HG02678 (cell line): ENCODE measurements at regions not wholly inside any gene's neighbourhood (a gene's known extent, or its start where the extent isn't known, plus 50 kb on each side); places are given as distances from the start of the nearest gene placed in this dataset.

Experiments used
- ATAC-seq: cut with Tn5 transposase; IDR thresholded peaks from one replicate; pipeline ENCODE4 v1.9.1; 2021; ENCODE audit warnings: mild to moderate bottlenecking, moderate library complexity; ENCODE audit not compliant: unreplicated experiment

GRCh38 chr6:67292169-67292568, 1342.9 kb upstream of the ADGRB3 start:
- ATAC-seq: no peak

DNA sequence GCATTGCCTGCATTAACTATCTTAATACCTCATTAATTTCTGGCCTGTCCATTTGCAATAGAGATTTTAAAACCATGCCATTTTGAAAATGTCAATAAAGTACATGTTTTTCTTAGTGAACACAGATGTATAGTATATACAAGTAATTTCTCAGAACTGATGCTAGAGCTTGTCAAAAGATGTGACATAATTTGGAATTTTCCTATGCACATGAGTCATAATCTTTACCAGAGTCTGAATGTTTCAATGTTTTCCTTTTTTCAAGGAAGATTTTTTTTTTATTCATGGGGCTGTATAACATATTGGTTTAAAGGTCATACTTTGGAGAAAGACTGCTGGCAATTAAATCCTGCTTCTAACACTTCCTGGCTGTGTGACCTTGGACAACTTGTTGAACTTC, 1347.5 kb upstream of the ADGRB3 start:
- ATAC-seq: no peak

DNA sequence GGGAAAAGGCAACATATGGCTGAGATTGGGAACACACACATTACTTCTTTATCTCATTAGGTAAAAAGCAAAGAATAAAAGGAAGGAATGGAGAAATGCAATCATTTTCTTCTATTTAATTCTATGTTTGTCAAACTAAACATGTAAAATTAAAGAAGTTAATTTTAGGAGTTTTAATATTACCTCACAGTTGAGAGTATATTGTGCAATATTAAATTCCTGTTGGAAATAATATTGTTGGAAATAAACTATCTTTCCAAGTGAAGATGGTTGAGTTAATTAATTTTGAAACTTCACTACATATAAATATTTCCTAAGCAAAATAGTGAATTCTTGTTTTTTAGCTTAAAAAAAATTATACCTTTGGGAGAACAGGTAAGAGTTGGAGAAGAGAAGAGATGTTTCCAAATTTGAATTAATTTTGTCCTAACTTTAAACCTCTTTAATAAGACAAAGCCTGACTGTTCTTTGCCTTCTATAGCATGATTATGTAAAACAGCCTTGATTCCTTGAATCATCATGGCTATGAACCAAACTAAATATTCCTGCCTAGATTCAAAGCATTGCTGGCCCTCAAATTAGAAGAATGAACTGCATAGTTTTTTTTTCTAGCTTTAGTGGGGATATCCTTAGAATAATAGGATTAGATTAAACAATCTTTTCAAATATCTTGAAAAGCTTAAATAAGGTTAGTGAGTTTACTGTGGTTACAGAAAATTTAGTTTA, 1349.1 kb upstream of the ADGRB3 start:
- no peak for ATAC-seq

GRCh38 chr6:67277312-67277711, 1357.8 kb upstream of the ADGRB3 start:
- ATAC-seq: no peak

- no peak for ATAC-seq
Observed at GRCh38 chr6:67265996-67266921, 1368.8 kb upstream of the ADGRB3 start.

GRCh38 chr6:67252663-67253062, 1382.4 kb upstream of the ADGRB3 start:
- no peak for ATAC-seq

- no peak for ATAC-seq
Observed at GRCh38 chr6:67248077-67248476, 1387.0 kb upstream of the ADGRB3 start.

GRCh38 chr6:67244037-67244436, 1391.0 kb upstream of the ADGRB3 start:
- ATAC-seq: no peak

DNA sequence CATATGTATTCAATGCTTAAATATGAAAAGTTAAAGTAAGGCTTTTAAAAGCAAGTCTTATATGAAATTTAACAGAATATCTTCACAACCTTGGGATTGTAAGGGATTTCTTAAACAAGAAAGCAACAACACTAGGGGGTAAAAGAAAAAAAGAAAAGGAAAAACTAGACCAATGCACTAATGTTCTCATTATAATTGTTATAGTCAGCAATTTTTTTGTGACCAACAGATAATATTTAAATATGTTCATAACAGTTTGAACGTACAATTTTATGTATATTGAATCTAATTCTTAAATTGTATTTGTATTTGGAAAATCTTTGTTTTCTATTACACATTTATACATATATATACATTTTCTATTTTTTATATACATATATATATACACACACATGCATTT, 1397.8 kb upstream of the ADGRB3 start:
- ATAC-seq: no peak

GRCh38 chr6:67231092-67231491, 1404.0 kb upstream of the ADGRB3 start:
- ATAC-seq: no peak

DNA sequence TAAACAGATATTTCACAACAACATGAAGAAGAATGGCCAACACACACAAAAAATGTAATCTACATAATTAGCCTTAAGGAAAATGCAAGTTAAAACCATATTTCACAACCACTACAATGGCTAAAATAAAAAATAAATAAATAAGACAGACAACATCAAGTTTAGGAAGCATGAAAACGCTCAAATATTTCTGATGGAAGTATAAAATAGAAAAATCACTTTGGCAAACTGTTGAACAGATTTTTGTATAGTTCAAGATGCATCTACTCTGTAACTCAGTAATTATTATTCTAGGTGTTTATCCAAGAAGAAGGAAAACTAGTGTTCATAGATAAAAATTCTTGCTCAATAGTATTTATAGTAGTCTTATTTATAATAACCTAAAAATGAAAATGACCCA, 1410.1 kb upstream of the ADGRB3 start:
- no peak for ATAC-seq

DNA sequence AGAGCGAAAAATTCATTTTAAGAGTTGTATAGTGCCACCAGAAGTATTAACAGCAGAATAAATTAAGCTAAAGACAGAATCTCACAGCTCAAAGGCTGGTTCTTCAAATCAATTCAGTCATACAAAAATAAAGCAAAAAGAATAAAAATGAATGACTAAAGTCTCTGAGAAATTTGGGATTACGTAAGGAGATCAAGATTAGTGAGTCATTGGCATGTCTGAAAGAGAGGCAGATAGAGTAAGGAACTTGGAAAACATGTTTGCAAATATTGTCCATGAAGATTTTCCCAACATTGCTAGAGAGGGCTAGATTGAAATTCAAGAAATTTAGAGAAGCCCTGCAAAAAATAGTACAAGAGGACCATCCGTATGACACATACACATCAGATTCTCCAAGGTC, 1413.9 kb upstream of the ADGRB3 start:
- ATAC-seq: no peak

GRCh38 chr6:67219346-67219745, 1415.7 kb upstream of the ADGRB3 start:
- ATAC-seq: no peak

- ATAC-seq: no peak
Observed at GRCh38 chr6:67212584-67212983, 1422.5 kb upstream of the ADGRB3 start.

DNA sequence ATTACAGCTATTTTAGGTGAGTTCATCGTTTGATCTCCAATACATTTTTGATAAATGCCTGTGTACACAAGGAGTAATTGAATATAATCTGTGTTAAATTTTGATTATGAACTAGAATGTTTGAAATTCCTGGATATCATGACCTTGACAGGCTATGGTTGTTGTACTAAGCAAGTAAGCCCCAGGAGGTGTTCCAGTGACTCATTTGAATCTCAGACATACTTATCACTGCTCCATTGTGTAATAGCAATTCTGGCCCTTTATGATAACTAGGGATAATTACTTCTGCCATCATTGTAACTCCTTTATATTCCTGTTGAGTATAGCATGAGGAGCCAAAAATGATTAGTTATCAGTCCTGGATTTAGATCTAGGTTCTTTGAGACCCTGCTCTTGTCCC, 1424.6 kb upstream of the ADGRB3 start:
- ATAC-seq: no peak

- ATAC-seq: no peak
Observed at GRCh38 chr6:67201563-67201962, 1433.5 kb upstream of the ADGRB3 start.

- no peak for ATAC-seq
Observed at GRCh38 chr6:67200626-67201403, 1434.3 kb upstream of the ADGRB3 start.

GRCh38 chr6:67199425-67199824, 1435.7 kb upstream of the ADGRB3 start:
- ATAC-seq: no peak

DNA sequence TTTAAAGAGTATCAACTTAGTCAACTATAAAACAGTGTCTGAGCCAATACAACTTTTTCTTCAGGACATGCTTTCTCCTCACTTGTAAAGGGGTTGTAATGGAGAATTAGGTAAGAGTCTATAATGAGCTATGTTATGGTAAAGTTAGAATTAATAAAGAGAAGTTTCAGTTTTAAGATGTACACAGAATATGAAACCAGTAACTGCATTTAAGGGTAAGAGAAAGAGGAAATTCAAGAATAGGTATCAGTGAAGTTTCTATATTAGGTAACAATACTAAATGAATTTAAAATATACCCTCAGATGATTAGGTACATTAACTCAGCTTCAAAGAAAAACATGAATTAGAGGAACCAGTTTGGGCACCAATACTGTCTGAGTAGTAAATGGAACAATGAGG, 1444.3 kb upstream of the ADGRB3 start:
- no peak for ATAC-seq

DNA sequence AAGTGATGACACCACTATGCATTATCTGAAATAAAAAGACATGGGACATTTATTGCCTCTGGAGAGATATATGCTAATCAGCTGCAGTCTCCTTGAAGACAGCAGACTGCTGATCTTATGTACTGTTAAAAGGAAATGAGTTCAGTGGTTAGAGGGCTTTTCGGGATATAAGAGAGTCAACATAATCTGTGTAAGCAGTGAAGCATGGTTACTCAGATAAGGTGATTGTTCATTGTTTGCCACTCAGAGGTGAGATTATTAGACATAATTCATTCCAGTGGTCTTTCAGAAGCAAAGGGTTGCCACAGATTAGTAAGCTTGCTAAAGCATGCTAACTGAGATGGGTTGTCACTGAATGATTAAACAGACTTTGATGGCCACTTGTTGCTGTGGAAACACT, 1450.7 kb upstream of the ADGRB3 start:
- no peak for ATAC-seq

DNA sequence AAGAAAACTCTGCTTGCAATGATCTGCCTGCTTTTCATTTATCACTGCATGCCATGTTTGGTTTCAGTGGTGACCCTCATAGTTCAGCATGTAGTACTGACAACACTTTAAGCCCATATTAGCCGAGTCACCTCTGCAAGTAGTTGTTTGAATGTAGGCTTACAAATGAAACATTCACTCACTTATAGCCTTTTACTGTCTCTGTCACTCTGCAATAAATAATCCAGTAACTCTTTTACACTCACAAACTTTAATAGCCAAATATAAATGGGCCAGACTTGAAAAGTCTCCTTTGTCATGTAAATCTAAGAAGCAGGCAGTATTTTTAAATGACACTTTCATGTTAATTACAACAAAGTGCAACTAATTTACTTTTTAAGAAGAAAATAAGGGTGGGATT, 1460.0 kb upstream of the ADGRB3 start:
- ATAC-seq: no peak
